ENCODE measurements at regions not wholly inside any gene's neighbourhood (a gene's known extent, or its start where the extent isn't known, plus 50 kb on each side); places are given as distances from the start of the nearest gene placed in this dataset.

DNA sequence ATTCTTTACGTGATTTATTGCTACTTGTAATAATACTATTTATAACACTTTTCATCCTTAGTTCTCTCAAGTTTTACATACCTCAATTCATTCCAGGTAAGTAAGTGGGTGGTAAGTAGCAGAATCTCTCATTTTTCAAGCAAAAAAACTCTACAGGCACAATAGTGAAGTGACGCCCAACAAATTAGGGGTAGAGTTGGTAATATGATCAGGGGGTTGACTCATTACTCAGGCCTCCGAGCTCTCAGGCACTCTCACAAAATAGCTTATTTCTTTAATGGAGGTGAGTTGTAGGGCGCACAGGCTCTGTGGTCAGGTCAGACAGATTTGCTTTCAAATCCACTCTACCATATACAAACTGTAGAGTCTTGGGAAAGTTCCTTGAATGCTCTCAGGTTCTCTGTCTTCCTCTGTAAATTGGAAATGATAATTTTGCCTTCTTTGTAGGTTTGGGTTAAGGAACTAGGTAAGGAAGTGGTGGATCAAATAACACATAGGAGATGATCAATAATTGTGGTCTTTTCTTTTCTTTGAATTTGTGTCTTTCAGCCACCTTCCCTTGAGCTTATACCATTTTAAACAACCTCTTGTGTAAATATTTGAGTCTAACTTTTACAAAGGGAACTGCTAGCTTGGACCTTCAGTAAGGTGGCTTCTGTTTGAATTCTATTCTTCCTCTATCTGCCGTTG, 134.9 kb upstream of the LEF1 start:
- Histone ChIP-seq H3K9me3 (no peaks in the 10 kb centered on the region), H3K4me1 (no peaks in the 10 kb centered on the region), H3K36me3 (no peaks in the 10 kb centered on the region), H3K4me3 (no peak overlapping the region), H3K27ac (no peak overlapping the region), H3K27me3 (no peaks in the 10 kb centered on the region)
- no peak for TF ChIP-seq CTCF (IDR thresholded peaks at IDR 0.05)
- TF ChIP-seq POLR2A (IDR thresholded peaks at IDR 0.05): no peak
- DNase-seq: no peak

DNA sequence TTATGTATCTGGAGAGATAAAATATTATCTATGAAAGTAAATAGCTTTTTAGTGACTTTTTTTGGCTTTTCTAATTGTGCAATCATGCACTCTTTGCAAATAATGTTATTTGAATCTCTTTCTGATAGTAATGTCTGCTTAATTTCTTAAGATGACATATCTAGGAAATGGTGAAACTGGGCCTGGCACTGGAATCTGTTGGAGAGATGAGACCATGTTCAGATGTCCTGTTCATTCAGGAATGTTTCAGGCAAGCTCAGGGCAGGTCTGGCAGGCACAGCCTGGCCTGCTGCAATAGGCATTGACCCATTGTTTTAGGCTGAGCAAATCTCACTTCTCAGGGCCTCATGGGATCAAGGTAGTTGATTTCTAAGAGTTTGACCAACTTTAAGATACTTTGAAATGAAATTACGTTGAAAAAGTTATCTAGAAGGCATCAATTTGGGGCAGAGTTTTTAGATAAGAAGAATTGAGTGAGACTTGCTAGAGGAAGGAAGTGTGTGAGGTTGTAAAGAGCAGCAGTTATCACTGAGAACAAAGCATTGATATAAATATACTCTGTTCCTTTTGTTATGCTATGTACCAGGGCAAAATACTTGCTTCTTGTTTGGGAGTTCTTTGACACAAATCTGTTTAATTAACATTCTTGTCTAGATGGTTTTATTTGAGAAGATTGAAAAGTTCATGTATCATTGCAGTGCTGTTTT, 133.0 kb upstream of the LEF1 start:
- Histone ChIP-seq H3K9me3 (no peaks in the 10 kb centered on the region), H3K4me1 (no peaks in the 10 kb centered on the region), H3K4me3 (no peak overlapping the region), H3K27me3 (no peaks in the 10 kb centered on the region), H3K27ac (no peak overlapping the region), H3K36me3 (no peaks in the 10 kb centered on the region)
- no peak for DNase-seq
- no peak for TF ChIP-seq CTCF (IDR thresholded peaks at IDR 0.05)
- TF ChIP-seq POLR2A (IDR thresholded peaks at IDR 0.05): no peak

- Histone ChIP-seq H3K36me3 (no peaks in the 10 kb centered on the region), H3K27ac (no peak overlapping the region), H3K9me3 (no peaks in the 10 kb centered on the region), H3K4me1 (no peaks in the 10 kb centered on the region), H3K4me3 (no peak overlapping the region), H3K27me3 (no peaks in the 10 kb centered on the region)
- DNase-seq: no peak
- TF ChIP-seq POLR2A (IDR thresholded peaks at IDR 0.05) (no peak), CTCF (IDR thresholded peaks at IDR 0.05) (no peak)
These were observed 128.9 kb upstream of the LEF1 start for GRCh38 chr4:108297605-108298004.

DNA sequence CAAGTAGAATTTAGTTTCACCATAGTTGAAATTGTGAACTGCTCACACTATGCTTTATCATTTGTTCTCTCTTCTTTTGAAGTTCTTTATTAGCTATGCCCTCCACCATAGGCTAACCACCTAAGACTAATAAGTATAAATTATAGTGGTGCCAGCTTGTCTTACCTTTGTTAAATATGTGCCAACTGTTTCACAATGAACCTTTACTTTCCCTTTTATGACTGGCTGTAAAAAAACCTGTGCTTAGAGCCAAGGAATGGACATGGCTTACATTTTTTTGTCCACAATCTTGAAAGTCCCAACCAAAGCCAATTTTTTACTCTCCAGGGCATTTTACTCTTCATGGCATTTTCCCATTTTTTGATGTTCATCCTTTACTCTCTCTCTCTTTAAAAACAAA, 123.5 kb upstream of the LEF1 start:
- no peaks in the 10 kb centered on the region for H3K27me3 ChIP-seq
- H3K36me3 ChIP-seq: no peaks in the 10 kb centered on the region
- no peaks in the 10 kb centered on the region for H3K4me1 ChIP-seq
- DNase-seq: no peak
- H3K4me3 ChIP-seq: no peak overlapping the region
- no peak overlapping the region for H3K27ac ChIP-seq
- TF ChIP-seq POLR2A (IDR thresholded peaks at IDR 0.05) (no peak), CTCF (IDR thresholded peaks at IDR 0.05) (no peak)
- no peaks in the 10 kb centered on the region for H3K9me3 ChIP-seq

DNA sequence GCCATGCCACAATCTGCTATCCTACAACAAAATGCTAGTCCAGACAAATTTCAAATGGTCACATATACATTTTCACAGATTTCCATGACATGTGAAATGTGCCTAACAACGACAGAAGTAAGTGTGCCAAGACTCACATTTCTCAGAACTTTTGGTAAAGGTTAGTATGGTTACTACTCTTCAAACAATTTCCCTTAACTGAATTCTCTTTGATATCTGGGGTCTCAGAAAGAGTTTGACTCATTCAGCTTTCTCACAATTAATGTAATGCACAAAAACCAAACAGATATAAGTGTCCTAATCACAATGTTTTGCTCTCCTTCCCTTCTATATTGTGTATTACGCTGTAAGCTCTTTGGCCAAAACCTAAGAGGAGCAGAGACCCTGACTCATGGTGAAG, 122.4 kb upstream of the LEF1 start:
- no peaks in the 10 kb centered on the region for H3K9me3 ChIP-seq
- TF ChIP-seq POLR2A (IDR thresholded peaks at IDR 0.05) (no peak), CTCF (IDR thresholded peaks at IDR 0.05) (no peak)
- no peaks in the 10 kb centered on the region for H3K36me3 ChIP-seq

More for the DNA sequence above, 122.4 kb upstream of the LEF1 start:
- Histone ChIP-seq H3K4me1 (no peaks in the 10 kb centered on the region), H3K27ac (no peak overlapping the region), H3K27me3 (no peaks in the 10 kb centered on the region), H3K4me3 (no peak overlapping the region)
- DNase-seq: no peak
